Right lobe of liver (tissue), 6 donors: ENCODE measurements at regions not wholly inside any gene's neighbourhood (a gene's known extent, or its start where the extent isn't known, plus 50 kb on each side); places are given as distances from the start of the nearest gene placed in this dataset.

ENCODE experiments used
- ATAC-seq, 4 donors: fragments of 200-7000 bp; cut with Tn5 transposase; one replicate each; pipeline ENCODE4 v1.9.1; 2020; ENCODE audit warnings: mild to moderate bottlenecking in 4 of 4, moderate library complexity in 4 of 4
- DNase-seq, 3 donors: peaks; one replicate each; pipeline ENCODE4 v3.0.0-alpha.2; 2020
- H3K27ac ChIP-seq, 3 donors: fragments of 200-600 bp; one replicate each; pipeline ENCODE4 v1.8.0; 2022
- H3K27me3 ChIP-seq, 2 donors: fragments of 200-600 bp; one replicate each; pipeline ENCODE4 v1.8.0; 2022
- H3K36me3 ChIP-seq, 4 donors: fragments of 200-600 bp; sonication (generic) in 1 of 4; one replicate each; pipeline versions ENCODE4 v1.5.1 to v1.8.0; 2017 to 2022; ENCODE audit warnings: control low read depth in 1 of 4
- H3K4me1 ChIP-seq, 4 donors: fragments of 200-600 bp; sonication (generic) in 1 of 4; one replicate each; pipeline versions ENCODE4 v1.5.1 to v1.8.0; 2017 to 2022; ENCODE audit warnings: control low read depth in 1 of 4
- H3K4me3 ChIP-seq, 3 donors: fragments of 200-600 bp; one replicate each; pipeline ENCODE4 v1.8.0; 2022
- H3K9me3 ChIP-seq, 4 donors: fragments of 200-600 bp; sonication (generic) in 1 of 4; one replicate each; pipeline versions ENCODE4 v1.5.1 to v1.8.0; 2017 to 2022; ENCODE audit warnings: control low read depth in 1 of 4
- CTCF ChIP-seq, 4 donors: fragments of 200-600 bp in 3 of 4; fragments of 450-650 bp in 1 of 4; IDR thresholded peaks; one replicate each; pipeline versions ENCODE4 v1.5.1 to v1.8.0; 2016 to 2022; ENCODE audit warnings: antibody characterized with exemption in 4 of 4, mild to moderate bottlenecking in 2 of 4
- POLR2A ChIP-seq: fragments of 450-650 bp; IDR thresholded peaks from one replicate; pipeline ENCODE4 v1.6.1; 2017; ENCODE audit warnings: antibody characterized with exemption, mild to moderate bottlenecking
- WGBS: methylation state at CpG from one replicate; pipeline ENCODE4 v1.1.6; 2018; ENCODE audit warnings: low coverage, low lambda C conversion rate; ENCODE audit not compliant: insufficient coverage; ENCODE audit errors: missing lambda C conversion rate; 5-methylcytosine and 5-hydroxymethylcytosine counted together
- intact Hi-C, 2 donors: fragments of 100-400 bp; cut with DNase I; formaldehyde crosslinking; loops; one replicate each; pipeline versions ENCODE4 v1.11.2 to v1.14.1; 2022
- donor health status: DM: no; HTN: yes; CAD: no.
- donor health status: DM: no; HTN: no; CAD: no.
- donor health status: DM: no; HTN: no; CAD: no.
- donor health status: DM: no; HTN: yes; CAD: no.
- donor health status: DM: no; HTN: yes; CAD: no.

- H3K4me1 ChIP-seq: no peaks in the 10 kb centered on the region
- no peaks in the 10 kb centered on the region for H3K36me3 ChIP-seq
- peak in 1 of 3 donors; percentile 17 for DNase-seq
- TF ChIP-seq POLR2A (no peak), CTCF (IDR thresholded peaks at IDR 0.05) (no peak)
- H3K27me3 ChIP-seq: no peaks in the 10 kb centered on the region
- no peak overlapping the region for H3K27ac ChIP-seq
- intact Hi-C loops: no loop called here
- no peak for ATAC-seq
- no peaks in the 10 kb centered on the region for H3K9me3 ChIP-seq
- H3K4me3 ChIP-seq: no peak overlapping the region
- WGBS: no CpG with 5 or more reads among the region's 3 CpGs
Observed at GRCh38 chr22:47608421-47608820, 846.0 kb downstream of the TBC1D22A start.

GRCh38 chr22:47607486-47607885 is 845.0 kb downstream of the TBC1D22A start:
- intact Hi-C loops: no loop called here
- H3K4me3 ChIP-seq: no peak overlapping the region
- ATAC-seq (no peak), DNase-seq (no peak)
- no peaks in the 10 kb centered on the region for H3K4me1 ChIP-seq
- H3K36me3 ChIP-seq: no peaks in the 10 kb centered on the region
- WGBS: 96% methylated on average over 5 of the region's 7 CpGs
- TF ChIP-seq CTCF (IDR thresholded peaks at IDR 0.05) (no peak), POLR2A (no peak)
- no peaks in the 10 kb centered on the region for H3K27me3 ChIP-seq
- no peaks in the 10 kb centered on the region for H3K9me3 ChIP-seq
- no peak overlapping the region for H3K27ac ChIP-seq

- no peak overlapping the region for H3K27ac ChIP-seq
- no peaks in the 10 kb centered on the region for H3K9me3 ChIP-seq
- peak in 2 of 3 donors; percentile 35 to 39 for DNase-seq
- no peaks in the 10 kb centered on the region for H3K36me3 ChIP-seq
- WGBS: 73% methylated on average over 2 of the region's 9 CpGs
- intact Hi-C loops: no loop called here
- TF ChIP-seq CTCF (IDR thresholded peaks at IDR 0.05) (no peak), POLR2A (no peak)
- no peaks in the 10 kb centered on the region for H3K4me1 ChIP-seq
- no peak for ATAC-seq
- H3K27me3 ChIP-seq: no peaks in the 10 kb centered on the region
- no peak overlapping the region for H3K4me3 ChIP-seq
Observed at GRCh38 chr22:47606426-47606825, 844.0 kb downstream of the TBC1D22A start.

- no peaks in the 10 kb centered on the region for H3K4me1 ChIP-seq
- intact Hi-C loops: no loop called here
- TF ChIP-seq CTCF (IDR thresholded peaks at IDR 0.05) (no peak), POLR2A (no peak)
- WGBS: 51% methylated on average over 5 of the region's 5 CpGs
- no peaks in the 10 kb centered on the region for H3K36me3 ChIP-seq
- ATAC-seq (no peak), DNase-seq (peak in 1 of 3 donors; percentile 25)
- H3K27ac ChIP-seq: no peak overlapping the region
- H3K27me3 ChIP-seq: no peaks in the 10 kb centered on the region
- no peaks in the 10 kb centered on the region for H3K9me3 ChIP-seq
- no peak overlapping the region for H3K4me3 ChIP-seq
Observed at GRCh38 chr22:47605886-47606285, 843.4 kb downstream of the TBC1D22A start.

- Histone ChIP-seq H3K27me3 (no peaks in the 10 kb centered on the region), H3K4me3 (no peak overlapping the region), H3K4me1 (no peaks in the 10 kb centered on the region), H3K9me3 (no peaks in the 10 kb centered on the region), H3K27ac (no peak overlapping the region), H3K36me3 (no peaks in the 10 kb centered on the region)
- DNase-seq (peak in 1 of 3 donors; percentile 45), ATAC-seq (no peak)
- WGBS: 43% methylated on average over 7 of the region's 15 CpGs
- intact Hi-C loops: no loop called here
- TF ChIP-seq POLR2A: no peak
- no peak for TF ChIP-seq CTCF (IDR thresholded peaks at IDR 0.05)
Observed at GRCh38 chr22:47605441-47605840, 843.0 kb downstream of the TBC1D22A start.
